Stromal cell of bone marrow (primary cell): ENCODE measurements at regions not wholly inside any gene's neighbourhood (a gene's known extent, or its start where the extent isn't known, plus 50 kb on each side); places are given as distances from the start of the nearest gene placed in this dataset.

Experiments
- DNase-seq: peaks from one replicate; pipeline ENCODE4 v3.0.0-alpha.2; 2012; ENCODE audit warnings: low read depth

DNA sequence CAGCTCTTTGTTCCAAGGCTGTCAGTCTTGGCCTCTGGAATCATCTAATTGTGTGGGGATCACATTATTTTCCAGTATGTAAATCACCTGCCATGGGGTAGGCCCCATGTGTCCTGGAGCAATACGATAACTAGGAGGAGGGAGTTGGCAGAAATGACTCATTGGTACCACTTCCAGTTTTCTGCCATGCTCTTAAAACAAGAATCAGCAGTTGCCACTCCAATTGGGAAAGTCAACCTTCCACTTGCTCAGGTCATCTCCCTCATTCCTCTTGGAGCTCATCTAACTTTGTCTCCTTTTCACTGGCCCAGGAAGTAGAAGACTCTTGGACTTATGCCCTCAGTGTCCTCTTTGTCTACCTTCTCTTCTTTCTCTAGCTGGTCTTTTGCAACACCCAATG is 487.0 kb downstream of the SLC4A3 start:
- DNase-seq = no peak

DNA sequence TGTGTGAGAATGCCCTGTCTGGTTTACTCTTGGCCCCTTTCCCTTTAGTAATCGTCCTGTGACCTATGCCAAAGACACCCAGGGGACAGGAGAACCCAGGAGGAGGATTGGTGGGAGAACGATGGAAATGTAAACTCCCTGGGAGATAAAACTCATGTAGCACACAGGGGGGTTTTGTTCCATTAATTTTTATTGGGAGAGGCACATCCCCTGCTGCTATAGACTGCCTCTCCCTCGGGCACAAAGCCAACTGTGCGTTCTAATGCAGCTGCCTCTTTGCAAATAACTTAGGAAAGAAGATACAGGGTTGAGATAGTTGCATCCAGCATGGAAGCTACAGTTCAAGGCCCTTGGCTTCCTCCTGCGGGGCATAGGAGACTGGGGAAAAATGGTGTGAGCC is 489.6 kb downstream of the SLC4A3 start:
- no peak for DNase-seq

DNA sequence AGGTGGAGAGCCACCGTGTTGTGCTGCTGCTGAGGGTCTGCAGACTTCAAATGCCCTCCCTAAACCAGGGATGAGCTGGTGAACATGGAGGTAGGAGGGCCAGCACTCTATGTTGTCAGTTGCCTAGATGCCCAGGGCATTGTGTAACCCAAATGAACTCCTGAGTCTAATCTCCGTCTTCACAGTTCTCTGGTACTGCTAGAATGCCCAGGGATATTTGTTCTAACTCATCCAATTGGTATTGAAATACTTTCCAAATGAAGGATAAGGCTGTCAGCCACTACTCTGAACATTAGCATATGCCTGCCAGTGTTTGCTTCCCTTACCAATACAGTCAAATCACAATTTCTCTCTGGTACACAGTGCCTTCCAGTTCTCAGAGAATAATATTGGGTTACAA is 492.6 kb downstream of the SLC4A3 start:
- no peak for DNase-seq

DNA sequence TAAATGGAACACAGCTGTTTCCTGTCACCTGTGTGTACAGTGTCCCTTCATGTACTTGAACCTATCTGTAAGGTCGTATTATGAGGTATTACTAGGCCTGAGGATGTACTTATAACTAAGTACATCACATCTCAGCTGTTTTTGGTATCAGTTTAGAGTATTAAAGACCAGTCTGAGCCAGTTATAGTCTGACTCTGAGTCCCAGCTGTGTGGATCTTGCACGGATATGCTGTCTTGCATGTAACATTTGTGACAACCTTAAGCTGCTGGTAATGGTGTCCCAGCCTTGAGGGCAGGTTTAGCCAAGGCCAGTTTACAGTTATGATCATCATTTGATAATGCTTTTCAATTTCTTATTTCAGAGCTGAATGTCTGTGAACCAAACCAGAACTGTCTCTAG is 496.3 kb downstream of the SLC4A3 start:
- DNase-seq = no peak

DNA sequence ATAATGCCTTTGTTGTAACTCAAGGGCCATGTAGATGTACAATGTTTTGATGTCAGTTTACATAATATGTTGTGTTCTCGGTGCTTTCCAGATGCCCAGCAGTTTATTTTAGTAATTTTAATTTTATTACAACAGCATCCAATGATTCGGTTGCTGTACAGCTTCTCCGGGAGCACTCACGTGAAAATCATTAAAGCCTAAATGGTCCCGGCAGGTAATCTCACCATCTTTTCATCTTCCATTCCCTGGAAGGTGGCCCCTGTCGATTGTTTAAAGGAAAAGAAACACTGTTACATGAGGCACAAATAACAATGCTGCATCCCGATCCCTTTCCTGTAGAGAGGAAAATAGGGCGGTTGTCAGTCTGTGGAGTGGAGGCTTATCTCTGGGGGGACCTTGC is 498.1 kb downstream of the SLC4A3 start:
- no peak for DNase-seq

DNA sequence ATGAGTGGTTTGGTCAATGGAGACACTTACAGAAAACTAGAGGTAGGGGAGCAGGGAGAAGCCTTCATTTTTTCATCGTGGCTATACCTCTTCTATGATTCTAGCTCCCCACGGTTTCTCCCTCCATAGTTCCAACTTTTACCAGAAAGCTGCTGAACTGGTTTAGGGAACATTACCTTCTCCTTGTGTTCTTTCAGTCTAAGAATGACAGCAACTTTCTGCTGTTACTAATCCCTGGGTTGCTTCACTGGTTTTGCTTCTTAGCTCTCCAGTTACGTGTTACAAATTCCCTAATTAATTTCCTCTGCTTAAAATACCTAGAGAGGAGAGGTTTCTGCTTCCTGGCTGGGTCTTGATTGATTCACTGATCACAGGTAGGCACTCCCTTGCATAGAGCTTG is 499.9 kb downstream of the SLC4A3 start:
- DNase-seq = no peak

DNA sequence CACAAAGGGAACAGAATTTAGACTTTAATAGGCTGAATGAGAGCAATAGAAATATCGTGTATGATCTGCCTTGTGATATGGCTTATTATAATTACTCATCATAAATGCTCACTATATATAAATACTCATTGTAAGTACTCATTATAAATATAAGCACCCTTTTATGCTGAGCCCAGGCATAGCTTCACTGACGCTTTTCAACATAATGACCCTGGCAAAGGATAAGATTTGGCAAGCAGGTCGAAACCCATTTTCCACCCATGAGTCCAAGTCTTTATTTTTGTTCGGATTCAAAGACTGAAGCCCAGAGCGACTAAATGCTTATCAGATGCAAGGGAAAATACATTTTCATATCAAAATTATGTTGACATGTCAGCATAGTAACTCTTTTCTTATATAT is 500.4 kb downstream of the SLC4A3 start:
- no peak for DNase-seq

DNA sequence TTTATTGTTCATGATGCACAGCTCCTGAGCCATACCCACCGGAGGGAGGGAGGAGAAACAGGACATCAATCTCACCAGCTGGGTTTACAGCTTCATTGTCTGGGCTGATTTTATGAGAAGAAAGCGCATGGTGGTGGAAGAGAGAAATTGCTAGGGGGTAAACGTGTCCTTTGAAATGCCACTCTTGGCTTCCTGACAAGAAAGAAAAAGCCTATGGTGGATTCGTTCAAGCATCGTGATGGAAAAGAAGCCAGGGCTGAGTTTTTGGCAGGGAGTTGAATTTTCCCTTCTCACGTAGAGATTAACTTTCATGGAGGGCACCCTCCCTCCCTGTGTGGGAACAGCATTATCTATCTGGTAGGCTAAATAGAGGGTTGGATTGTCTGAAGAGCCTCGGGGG is 502.0 kb downstream of the SLC4A3 start:
- no peak for DNase-seq

DNA sequence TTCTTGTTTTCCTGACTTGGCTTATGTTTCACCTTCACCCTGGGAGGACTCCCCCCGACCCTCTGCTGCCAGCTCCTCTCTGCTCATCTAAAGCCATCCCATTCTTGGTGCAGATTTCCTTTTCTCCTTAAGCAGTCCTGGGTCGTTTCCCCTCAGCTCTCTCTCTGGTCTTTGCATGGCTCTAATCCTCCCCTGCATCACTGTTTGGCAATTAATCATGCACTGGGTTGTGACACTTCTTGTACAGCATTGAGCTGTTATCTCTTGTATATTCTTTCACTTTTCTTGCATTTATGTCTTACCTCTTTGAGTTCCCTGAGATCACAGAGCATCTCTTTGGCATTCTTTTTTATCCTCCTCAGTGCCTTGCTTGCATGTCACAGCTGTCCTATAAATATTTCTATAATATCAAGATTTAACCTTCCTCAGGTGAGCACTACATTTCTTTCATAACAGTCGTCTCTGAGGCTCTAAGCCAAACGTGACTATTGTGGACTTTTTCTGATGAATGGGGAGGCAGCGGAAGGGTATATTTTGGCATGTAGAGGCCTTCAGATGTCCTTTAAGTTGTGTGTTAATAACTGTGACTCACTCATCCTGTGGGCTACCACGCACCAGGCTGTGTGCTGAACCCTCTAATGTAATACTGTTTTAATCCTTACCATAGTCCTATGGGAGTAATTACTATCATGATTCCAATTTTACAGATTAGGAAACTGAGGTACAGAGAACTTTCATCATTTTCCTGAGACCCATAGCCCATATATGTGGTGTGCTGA is 507.5 kb downstream of the SLC4A3 start:
- no peak for DNase-seq

DNA sequence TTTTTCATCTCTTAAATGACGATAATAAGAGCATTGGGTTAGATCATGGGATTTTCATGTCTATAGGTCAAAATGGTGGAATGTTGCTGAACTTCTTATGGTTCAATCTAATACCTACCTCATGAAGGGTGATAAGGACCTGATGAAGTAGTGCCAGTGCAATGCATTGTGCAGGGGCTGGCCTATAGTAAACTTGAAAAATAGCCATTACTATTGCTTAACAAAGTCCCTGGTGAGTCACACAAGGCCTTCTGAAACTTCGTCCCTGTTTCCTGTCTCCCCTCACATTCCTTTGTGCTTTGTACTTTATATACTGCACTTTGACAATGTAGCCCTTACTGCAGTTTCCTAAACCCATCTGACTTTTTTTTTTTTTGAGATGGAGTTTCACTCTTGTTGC is 515.9 kb downstream of the SLC4A3 start:
- DNase-seq = no peak

DNA sequence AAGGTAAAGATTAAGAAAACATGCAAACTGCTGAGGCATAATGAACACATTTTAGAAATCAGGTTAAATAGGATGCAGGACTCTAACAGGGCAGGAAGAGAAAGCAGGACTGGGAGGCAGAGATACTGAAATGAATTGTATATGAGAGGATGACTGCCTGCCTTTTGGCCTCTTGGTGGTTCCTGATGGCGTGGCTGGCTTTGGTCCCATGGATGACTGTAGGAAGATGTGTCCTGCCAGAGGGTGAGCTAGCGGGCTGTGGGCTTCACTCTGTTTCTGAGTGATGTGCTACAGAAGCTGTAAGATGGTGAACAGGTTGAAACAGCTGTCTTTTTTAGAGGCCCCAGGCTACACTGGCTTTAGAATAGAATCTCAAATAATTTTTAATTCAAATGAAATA is 517.0 kb downstream of the SLC4A3 start:
- DNase-seq = peak; percentile 27

DNA sequence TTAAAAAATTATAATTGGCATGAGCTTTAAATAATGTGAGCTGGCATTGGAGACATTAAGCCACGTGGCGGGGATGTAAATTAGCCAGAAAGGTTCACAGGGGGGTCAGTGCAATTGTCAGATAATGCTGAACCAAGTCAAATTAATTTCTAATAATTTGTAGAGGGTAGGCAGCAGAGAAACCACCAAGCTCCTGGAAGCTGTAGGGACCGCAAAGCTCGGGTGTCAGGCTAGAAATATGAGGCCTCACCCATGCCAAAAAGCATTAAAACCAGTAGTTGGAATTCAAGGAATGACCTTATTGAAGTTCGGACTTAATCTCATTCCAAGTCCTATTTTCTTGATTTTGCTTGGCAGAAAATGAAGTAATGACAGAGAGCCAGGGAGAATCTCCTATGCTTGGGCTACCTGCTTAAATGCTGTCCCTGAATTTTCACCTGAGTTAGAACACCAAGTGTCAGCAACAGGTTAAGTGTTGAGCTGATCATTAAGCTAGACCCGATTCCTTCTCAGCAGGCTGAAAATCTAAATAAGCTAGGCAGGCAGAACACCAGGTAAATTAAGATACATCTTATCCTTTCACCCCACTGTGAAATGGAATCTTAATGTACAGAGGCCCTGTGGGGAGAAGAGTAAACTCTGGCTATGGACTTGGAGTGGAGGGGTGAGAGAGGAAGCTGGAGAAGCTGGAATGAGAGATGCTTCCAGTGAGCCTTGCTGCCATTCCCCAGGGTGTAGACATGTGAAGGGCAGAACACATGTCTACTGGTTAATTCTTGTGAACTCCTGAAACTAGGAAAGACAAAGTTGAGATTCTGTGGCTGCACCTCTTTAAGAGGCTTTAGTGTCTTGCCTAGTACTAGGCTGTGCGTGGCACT is 520.0 kb downstream of the SLC4A3 start:
- DNase-seq = peak; percentile 28

DNA sequence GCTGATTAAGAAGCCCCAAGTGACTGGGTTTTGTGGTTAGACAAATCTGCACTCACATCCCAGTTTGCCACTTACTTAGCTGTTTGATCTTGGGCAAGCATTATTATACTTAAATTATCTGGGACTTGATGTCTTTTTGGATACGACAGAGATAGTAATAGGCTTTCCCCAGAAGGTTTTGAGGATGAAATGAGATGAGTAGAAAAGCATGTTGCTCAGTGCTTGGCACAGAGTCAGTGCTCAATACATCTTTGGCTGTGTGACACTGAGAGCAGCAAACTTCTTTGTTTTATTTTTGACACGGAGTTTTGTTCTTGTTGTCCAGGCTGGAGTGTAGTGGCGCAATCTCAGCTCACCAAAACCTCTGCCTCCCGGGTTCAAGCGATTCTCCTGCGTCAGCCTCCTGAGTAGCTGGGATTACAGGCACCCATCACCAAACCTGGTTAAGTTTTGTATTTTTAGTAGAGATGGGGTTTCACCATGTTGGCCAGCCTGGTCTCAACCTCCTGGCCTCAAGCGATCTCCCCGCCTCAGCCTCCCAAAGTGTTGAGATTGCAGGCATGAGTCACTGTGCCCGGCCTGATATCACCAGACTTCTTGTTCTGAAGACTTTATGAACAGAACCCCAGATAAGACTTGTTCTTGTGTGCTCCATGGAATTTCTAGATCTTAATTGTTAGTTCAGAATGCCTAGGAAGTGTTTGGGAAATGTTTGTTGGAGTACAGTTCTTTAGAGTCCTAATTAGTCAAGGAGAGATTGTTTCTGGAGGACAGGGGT is 521.2 kb downstream of the SLC4A3 start:
- DNase-seq = no peak

DNA sequence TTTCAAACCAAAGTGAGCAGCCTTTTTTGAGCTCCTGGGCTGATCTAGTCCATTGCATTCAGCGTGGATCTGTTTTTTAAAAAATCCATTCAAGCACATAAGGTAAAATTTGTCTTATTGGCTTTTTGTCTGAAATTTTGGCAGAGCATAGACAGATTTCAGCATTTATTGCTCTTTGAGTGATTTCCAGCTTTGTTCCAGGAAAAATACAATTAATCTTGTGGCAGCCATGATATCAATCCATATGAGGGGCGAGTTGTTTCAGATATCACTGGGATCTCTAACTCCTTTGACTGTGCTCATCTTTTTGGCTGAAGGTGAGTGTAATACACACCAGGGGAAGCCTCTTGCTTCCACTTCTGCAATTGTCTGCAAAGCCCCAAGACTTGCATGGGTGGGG is 523.9 kb downstream of the SLC4A3 start:
- no peak for DNase-seq

DNA sequence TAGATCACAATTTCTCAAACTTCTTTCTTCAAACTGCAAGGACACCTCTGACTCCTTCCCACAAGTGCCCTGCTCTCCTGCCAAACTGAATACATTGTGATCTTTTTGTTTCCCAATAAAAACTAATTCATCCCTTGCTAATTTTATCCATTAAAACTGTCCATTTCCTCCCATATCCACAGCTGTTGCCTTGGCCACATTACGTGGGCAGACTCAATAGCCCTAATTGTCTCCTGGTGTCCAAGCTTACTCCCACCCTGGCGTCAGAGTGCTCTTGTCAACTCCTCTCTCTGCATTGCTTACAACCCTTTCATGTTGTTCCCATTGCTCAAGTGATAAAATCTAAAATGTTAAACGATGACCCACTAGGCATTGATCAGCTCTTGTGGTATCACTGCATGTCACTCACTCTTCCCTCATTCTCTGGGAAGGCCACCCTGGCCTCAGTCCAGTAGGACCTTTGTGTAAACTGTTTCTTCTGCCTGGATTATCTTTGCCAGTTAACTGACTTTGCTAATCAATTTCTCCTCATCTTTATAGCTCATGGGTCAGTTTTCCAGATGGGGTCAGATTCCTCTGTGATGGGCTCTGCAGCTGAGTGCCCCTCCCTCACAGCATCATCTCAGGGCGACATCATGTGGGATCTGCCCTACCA is 525.0 kb downstream of the SLC4A3 start:
- no peak for DNase-seq

DNA sequence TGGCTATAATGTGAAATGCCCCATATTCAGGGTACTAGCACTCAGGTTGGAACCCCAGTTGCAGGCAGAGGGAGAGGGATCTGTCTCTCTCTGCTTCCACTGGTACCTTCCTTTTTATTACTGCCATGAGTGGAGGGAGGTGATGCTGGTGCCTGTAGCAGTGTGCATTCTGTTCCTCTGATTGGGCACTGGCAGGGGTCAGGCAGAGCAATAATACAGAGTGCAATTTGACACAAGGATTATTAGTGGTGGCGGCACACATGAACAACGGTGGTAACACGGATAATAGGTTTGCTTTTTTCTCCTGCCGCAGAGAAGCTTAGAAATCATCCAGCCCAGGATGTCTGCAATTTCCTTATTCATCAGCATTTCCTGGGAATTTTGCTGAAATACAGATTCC is 525.7 kb downstream of the SLC4A3 start:
- DNase-seq = no peak

DNA sequence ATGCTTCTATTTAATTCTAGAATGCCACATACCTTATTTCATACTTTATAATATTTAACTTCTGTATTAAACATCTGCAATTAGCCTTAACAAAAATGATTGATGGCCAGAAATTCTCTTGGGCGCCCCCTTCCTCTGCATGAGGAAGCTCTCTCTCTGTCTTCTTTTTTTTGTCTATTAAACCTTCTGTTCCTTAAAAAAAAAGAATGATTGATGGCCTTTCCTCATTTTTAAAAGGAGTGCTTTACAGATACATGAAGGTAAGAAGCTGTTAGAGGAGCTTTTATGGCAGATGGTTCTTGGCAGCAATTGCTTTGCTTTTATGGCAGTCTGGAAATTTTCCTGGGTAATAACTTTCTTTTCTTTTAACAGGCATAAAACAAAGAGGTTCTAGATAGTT is 526.9 kb downstream of the SLC4A3 start:
- DNase-seq = no peak

DNA sequence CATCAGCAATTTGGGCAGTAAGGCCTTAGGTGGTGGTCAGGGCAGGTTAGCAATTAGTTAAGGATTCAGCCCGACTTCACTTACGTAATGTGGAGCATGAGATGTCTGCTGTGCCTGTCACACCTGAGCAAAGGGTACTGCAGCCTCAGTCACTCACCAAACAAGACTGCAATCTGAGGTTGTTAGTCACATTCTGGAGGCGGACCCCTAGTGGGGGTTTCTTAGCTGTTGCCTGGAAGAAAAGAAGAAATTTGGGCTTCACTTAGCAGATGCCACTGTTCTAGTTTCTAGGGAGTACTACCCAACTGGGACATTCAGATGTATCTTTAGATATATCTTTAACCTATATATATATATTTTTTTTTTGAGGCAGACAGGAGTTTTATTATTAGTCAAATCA is 529.9 kb downstream of the SLC4A3 start:
- DNase-seq = no peak

DNA sequence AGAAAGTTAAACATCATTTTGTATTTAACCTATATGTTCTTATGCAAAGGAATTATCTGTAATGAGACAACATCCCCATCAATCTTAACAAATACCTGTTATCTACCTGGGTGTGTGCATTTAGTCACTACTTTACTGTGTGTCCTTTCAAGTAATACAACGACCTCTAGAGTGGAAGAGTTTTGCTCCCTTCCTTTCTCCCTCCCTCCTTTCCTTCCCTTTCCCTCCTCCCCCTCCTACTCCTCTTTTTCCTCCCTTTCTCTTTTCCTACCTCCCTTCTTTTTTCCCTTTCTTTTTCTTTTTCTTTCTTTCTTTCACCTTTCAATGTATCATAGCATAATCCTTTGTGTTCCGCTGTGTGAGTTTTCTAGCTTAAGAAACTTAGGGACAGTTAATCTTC is 532.3 kb downstream of the SLC4A3 start:
- no peak for DNase-seq

DNA sequence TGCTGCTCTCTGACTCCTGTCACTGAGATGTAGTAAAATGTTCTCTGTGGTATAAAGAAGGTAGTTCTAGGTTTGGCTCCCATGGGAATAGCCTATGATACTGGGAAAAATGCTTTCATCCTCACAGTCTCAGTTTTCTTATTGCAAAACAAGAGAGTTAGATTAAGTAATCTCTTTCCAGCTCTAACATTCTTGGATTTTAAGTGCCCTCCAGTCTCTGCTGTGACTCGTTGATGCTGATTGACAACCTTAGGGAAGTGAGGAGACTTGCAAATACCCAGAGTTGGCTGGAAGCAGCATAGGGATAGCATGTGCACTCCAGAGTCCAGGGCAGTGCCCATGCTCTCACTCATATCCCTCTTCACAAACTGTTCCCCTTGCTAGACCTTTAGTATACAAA is 534.9 kb downstream of the SLC4A3 start:
- peak; percentile 24 for DNase-seq

DNA sequence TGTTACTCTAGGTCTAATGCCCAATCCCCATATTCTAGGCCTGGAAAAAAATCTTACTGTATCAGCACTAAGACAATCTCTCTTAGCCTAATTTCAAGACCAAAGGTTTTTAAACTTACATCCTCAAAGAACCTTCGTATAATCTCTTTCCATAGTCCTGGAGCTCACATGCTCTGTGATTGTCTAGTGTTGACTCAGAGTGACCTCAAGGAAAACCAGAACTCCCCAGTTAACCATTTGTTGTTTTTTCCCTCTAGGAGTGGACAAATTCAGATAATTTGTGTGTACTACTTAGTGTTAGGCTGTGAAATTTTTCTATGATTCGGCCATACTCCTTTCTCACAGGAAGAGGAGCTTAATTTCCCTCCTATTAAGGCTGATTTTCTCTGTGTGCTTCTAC is 536.1 kb downstream of the SLC4A3 start:
- no peak for DNase-seq

DNA sequence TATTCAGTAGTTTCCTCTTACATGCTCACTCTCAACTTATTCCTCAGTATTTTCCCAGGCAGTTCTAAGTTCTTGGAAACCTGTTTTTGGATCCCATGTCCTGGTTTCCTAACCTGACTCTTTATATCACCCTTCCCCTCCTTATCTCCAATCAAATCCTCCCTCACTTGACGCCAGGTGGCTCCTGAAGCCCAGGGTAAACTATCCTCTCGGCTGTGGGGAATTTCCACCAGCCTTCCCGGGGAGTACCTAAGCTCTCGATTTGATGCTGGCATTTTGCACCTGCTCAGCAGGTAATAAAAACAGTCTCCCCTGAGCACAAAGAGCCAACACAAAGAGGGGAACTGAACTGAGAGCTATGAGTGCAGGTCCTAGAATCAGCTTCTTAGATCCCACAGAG is 538.0 kb downstream of the SLC4A3 start:
- DNase-seq = no peak
